A549 (cell line): ENCODE measurements at regions not wholly inside any gene's neighbourhood (a gene's known extent, or its start where the extent isn't known, plus 50 kb on each side); places are given as distances from the start of the nearest gene placed in this dataset.

Experiments used
- EP300 ChIP-seq, 2 experiments: fragments of >200 bp; sonication (Bioruptor Twin); formaldehyde crosslinking; IDR thresholded peaks; 2 replicates in 1 of 2; 3 replicates in 1 of 2; pipeline ENCODE4 v1.6.1; 2016 to 2017
- GATA3 ChIP-seq: IDR thresholded peaks from 2 replicates; pipeline ENCODE4 v1.6.1; 2012; ENCODE audit warnings: borderline replicate concordance
- JUNB ChIP-seq: fragments of >200 bp; sonication (Bioruptor Twin); formaldehyde crosslinking; IDR thresholded peaks from 2 replicates; pipeline ENCODE4 v1.6.1; 2016

- TF ChIP-seq JUNB (no peak), GATA3 (no peak), EP300 (IDR thresholded peaks at IDR 0.05) (no peak)
These were observed 55.5 kb upstream of the MEF2C start for GRCh38 chr5:88938488-88938887.
